ENCODE measurements at regions not wholly inside any gene's neighbourhood (a gene's known extent, or its start where the extent isn't known, plus 50 kb on each side); places are given as distances from the start of the nearest gene placed in this dataset.

DNA sequence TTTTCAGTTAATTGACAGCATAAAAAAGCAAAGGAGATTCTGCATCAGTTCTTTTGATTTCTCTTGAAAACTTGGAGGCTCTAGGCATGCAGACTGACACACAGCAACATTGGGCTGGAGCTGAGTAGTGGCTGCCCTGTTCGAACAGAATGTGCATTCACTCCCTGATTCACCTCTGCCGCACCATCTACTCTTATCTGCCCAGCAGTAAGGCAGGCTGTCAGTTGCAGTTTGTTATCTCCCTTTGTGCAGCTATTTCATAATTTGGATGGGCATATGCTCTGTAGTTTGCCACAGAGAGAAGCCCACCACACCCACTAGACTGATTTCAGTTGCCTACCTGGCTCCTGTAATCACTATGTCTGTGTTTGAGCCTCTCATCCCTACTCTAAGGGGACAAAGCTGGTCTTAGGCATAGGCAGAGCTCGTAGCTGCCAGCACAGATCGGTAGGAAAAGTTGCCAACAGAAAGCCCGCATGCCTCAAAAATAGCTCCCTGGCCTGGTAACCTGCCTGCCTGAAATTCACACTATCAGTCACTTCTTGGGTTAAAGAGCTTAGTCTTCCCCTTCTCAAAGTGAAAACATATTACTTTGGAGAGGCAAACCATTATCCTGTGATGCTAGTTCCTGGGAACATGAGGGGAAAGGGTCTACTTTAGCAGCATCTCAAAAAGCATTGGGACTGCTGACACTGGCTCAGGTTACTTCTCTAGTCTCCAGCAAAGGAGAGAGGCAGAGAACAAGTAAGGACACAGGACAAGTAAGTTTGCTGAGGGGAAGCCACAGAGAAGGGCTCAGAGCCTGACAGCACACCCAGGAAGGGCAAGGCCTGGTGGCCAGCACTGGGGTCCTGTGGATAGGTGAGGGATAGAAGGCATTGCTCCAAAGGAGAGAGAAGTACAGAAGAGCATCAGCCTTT is 75.9 kb upstream of the TMEM164 start:
- TF ChIP-seq, protein P1, sequence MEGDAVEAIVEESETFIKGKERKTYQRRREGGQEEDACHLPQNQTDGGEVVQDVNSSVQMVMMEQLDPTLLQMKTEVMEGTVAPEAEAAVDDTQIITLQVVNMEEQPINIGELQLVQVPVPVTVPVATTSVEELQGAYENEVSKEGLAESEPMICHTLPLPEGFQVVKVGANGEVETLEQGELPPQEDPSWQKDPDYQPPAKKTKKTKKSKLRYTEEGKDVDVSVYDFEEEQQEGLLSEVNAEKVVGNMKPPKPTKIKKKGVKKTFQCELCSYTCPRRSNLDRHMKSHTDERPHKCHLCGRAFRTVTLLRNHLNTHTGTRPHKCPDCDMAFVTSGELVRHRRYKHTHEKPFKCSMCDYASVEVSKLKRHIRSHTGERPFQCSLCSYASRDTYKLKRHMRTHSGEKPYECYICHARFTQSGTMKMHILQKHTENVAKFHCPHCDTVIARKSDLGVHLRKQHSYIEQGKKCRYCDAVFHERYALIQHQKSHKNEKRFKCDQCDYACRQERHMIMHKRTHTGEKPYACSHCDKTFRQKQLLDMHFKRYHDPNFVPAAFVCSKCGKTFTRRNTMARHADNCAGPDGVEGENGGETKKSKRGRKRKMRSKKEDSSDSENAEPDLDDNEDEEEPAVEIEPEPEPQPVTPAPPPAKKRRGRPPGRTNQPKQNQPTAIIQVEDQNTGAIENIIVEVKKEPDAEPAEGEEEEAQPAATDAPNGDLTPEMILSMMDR (IDR thresholded peaks at IDR 0.05) = no peak
- TF ChIP-seq POLR2A (IDR thresholded peaks at IDR 0.05) (no peak), EP300 (IDR thresholded peaks at IDR 0.05) (no peak)

Data from ovary (tissue), 3 donors.